ENCODE measurements at regions not wholly inside any gene's neighbourhood (a gene's known extent, or its start where the extent isn't known, plus 50 kb on each side); places are given as distances from the start of the nearest gene placed in this dataset.

DNA sequence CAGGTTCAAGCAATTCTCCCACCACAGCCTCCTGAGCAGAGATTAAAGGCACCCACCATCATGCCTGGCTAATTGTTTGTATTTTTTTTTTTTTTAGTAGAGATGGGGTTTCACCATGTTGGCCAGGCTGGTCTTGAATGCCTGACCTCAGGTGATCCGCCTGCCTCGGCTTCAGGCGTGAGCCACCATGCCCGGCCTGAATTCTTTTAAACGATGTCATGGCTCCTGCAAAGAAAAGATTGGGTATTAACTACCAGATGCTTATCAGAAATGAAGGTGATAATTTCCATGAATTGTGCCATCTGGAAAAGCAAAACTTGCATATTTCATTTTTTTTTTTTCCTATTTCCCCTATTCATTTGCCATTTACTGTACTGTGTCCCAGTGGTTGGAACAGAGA lies 195.7 kb upstream of the IGFBP7 start:
- TF ChIP-seq, protein P1, sequence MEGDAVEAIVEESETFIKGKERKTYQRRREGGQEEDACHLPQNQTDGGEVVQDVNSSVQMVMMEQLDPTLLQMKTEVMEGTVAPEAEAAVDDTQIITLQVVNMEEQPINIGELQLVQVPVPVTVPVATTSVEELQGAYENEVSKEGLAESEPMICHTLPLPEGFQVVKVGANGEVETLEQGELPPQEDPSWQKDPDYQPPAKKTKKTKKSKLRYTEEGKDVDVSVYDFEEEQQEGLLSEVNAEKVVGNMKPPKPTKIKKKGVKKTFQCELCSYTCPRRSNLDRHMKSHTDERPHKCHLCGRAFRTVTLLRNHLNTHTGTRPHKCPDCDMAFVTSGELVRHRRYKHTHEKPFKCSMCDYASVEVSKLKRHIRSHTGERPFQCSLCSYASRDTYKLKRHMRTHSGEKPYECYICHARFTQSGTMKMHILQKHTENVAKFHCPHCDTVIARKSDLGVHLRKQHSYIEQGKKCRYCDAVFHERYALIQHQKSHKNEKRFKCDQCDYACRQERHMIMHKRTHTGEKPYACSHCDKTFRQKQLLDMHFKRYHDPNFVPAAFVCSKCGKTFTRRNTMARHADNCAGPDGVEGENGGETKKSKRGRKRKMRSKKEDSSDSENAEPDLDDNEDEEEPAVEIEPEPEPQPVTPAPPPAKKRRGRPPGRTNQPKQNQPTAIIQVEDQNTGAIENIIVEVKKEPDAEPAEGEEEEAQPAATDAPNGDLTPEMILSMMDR (conservative IDR thresholded peaks at IDR 0.05; ENCODE audit: low read depth in 2 of 2): no peak
- no peak for TF ChIP-seq EZH2 (IDR thresholded peaks at IDR 0.05; ENCODE audit: low read depth, unreplicated experiment)

All from GM23338 (cell line).